ENCODE measurements at regions not wholly inside any gene's neighbourhood (a gene's known extent, or its start where the extent isn't known, plus 50 kb on each side); places are given as distances from the start of the nearest gene placed in this dataset.

GRCh38 chr9:113741886-113742854 is 133.9 kb upstream of the ZNF618 start:
- TF ChIP-seq EZH2phosphoT487 (IDR thresholded peaks at IDR 0.05; ENCODE audit: low read depth, severe bottlenecking, unreplicated experiment) (no peak), CTCF (IDR thresholded peaks at IDR 0.05; ENCODE audit: poor library complexity) (no peak)

Data from hepatocyte (in vitro differentiated cells).